Left colon (tissue), 2 donors: ENCODE measurements at regions not wholly inside any gene's neighbourhood (a gene's known extent, or its start where the extent isn't known, plus 50 kb on each side); places are given as distances from the start of the nearest gene placed in this dataset.
"Not testable (repeated sequence)": the region's sequence is repeated elsewhere in the genome, so short reads cannot be mapped to it uniquely, and the experiment has no call there.

Source experiments
- ATAC-seq: fragments of 200-7000 bp; cut with Tn5 transposase; one replicate; pipeline ENCODE4 v1.9.1; 2020; ENCODE audit warnings: mild to moderate bottlenecking, moderate library complexity
- DNase-seq, 2 donors: peaks; one replicate each; pipeline ENCODE4 v3.0.0-alpha.2; 2020
- intact Hi-C, 2 donors: fragments of 100-400 bp; cut with DNase I in 1 of 2; cut with micrococcal nuclease in 1 of 2; formaldehyde crosslinking; loops; one replicate each; pipeline versions ENCODE4 v1.11.2 to v1.14.0; 2022; cut with DNase I, micrococcal nuclease
- donor health status: DM: no; HTN: no; CAD: no.
- donor health status: DM: yes; HTN: yes; CAD: no.

- intact Hi-C loops, DNase-seq, ATAC-seq: not testable (repeated sequence)
Measured at GRCh38 chr10:15921423-15921945, 61.2 kb upstream of the MINDY3 start.

DNA sequence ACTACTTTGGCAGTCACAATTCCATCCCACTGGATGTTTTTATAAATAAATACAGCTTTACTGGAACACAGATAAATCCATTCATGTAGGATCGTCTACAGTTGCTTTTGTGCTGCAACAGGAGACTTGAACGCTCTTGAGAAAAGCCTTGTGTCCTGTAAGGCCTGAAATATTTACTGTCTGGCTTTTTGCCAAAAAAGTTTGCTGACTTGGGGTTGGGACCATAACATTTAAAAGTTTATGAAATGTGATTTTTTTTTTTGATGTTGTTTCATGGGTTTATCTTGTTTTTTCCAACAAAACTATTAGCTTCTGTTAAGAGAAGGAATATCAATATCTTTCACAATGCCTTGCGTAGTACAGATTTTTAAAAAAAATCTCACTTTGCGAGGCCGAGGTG is 71.1 kb upstream of the MINDY3 start:
- intact Hi-C loops = no loop called here
- DNase-seq (no peak), ATAC-seq (no peak)

DNA sequence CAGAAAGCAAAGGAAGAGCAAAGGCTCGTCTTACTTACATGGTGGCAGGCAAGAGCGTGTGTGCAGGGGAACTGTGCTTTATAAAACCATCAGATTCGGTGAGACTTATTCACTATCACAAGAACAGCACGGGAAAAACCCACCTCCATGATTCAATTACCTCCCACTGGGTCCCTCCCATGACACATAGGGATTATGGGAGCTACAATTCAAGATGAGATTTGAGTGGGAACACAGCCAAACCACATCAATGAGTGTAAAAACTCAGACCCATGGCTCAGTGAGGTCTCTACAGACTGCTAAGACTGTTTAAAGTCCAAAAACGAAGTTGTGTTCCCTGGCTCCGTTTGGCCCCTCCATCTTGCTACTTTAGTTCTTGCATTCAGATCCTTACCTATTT is 79.2 kb upstream of the MINDY3 start:
- intact Hi-C loops, ATAC-seq, DNase-seq: not testable (repeated sequence)

- no peak for DNase-seq
- ATAC-seq = no peak
- intact Hi-C loops = no loop called here
Measured at GRCh38 chr10:15943426-15943825, 83.1 kb upstream of the MINDY3 start.

DNA sequence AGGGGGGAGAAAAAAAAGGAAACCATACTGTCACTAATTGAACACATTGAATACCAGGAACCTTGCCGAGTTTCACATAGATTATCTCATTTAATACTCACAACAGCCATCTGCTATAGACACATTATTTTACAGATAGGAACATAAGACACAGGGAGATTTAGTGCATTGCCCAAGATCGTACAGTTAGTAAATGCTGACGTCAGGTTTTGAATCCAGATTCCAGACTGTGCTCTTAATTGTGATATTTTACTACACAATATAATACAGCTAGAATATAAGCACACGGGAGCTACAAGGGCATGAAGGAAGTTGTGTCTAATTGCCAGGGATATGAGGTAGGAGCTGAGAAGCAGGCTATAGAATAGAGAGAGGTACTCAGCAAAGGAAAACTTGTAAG is 93.9 kb upstream of the MINDY3 start:
- ATAC-seq (no peak), DNase-seq (no peak)
- intact Hi-C loops = no loop called here

DNA sequence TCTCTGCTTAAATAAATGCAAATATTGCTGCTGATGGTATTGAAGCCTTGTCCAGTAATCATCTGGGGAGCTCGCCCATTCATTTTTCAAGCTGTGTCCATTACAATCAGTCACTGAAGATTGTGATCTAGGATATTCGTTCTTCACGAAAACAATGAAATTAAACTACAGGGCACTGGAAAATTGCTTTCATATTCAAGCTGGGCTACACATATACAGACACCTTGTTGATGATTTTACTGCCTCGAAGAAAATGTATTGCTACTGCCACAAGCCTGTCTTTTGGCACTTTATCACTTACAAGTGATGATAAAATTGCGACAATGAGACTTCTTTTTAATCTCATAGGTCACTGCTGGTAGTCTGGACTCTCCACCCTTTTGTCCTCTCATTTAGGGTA is 100.0 kb upstream of the MINDY3 start:
- ATAC-seq (no peak), DNase-seq (no peak)
- intact Hi-C loops = no loop called here

- DNase-seq, intact Hi-C loops, ATAC-seq: not testable (repeated sequence)
Measured at GRCh38 chr10:15972736-15973135, 112.4 kb upstream of the MINDY3 start.

GRCh38 chr10:15985690-15986089 is 125.4 kb upstream of the MINDY3 start:
- intact Hi-C loops = no loop called here
- DNase-seq = no peak

GRCh38 chr10:15990535-15991129 is 130.3 kb upstream of the MINDY3 start:
- DNase-seq (no peak), ATAC-seq (no peak)
- intact Hi-C loops = no loop called here

More at GRCh38 chr10:15985690-15986089, 125.4 kb upstream of the MINDY3 start:
- ATAC-seq = no peak

- intact Hi-C loops = no loop called here
- no peak for ATAC-seq
- DNase-seq = no peak
Measured at GRCh38 chr10:15997313-15997712, 137.0 kb upstream of the MINDY3 start.

DNA sequence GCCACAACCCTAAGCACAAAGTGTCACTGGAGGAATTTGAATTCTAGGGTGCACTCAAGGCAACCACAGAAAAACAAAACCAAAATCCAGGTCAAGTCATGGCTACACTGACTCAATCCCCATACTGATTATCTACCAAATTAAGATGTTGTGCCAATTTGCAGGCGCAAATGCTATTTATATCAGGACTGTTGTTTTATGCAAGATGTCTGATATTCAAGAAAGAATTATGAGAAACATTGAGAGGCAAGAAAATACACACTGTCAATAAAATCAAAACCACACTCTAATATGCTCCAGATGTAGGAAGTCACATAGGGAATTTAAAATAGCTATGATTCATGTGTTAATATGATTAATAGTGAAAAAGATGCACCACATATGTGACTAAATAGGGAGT is 141.3 kb upstream of the MINDY3 start:
- no peak for ATAC-seq
- intact Hi-C loops = no loop called here
- DNase-seq = no peak

DNA sequence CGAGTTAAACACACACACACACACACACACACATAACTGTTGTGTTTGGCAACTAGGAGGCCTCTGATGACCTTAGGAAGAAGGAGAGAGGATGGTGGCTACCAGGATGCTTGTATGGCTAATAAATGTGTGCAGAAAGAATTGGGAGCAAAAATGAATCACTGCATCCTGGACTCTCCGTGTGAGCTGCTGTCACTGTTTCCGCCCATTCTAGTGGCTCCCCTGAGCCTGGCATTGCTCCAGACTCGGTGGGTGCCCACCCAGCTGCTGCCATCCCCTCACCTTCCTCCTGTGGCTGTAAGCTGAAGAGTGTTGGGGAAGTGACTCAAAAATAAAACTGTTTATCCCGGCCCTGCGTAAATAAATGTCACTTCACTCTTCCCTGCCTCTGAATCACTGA is 149.5 kb upstream of the MINDY3 start:
- ATAC-seq (no peak), DNase-seq (no peak)
- intact Hi-C loops = no loop called here

DNA sequence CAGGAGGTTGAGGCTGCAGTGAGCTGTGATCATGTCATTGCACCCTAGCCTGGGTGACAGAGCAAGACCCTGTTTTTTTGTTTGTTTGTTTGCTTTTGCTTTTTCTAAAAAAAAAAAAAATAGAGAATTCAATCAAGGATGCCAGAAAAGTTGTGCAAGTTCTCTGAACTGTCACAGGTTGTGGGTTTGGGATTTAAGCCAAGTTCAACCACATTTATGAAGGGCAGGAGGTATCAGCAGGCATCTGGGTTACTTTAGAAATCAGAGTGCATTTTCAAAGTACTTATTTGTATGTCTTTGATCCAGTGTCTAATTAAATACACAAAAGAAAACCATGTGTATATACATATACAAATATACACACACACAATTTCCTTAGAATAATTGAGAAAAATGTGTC is 151.2 kb upstream of the MINDY3 start:
- intact Hi-C loops = no loop called here
- ATAC-seq = no peak
- DNase-seq = no peak

DNA sequence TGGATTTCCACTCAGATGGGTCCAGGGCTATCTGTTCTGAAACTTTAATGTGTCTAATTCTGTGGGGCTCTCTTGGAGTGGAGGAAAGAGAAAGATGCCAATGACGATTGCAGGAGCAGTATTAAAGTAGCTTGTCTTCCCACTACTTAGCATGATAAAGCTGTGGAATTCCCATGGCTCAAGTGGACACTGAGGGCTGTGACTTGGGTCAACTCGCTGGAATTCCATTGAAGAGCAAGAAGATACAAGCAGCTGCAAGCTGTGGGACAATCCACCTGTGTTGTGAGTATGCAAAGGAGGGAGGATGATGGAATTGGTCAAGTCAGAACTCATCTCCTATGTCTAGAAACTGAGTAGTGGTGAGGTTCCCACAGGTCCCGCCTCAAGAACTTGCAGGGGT is 154.2 kb upstream of the MINDY3 start:
- no peak for ATAC-seq
- intact Hi-C loops = no loop called here
- no peak for DNase-seq

DNA sequence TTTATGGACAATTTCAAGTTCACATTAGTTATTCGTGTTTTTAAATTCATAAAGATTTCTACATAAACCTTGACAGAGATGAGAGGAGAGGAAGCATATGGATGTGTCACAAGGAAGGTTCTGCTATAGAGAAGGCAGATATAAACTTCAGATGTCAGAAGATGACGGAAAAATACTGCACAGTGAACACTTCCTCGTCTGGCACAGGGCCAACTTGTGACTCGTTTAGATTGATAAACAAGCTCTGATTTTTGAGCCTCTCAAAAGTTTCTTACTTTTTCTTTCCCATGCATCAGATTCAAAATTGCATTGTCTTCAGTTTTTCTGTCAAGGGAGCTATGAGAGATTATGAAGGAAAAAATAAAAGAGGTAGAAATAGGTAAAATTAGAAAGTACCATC is 156.4 kb upstream of the MINDY3 start:
- intact Hi-C loops = no loop called here
- DNase-seq = no peak
- no peak for ATAC-seq

DNA sequence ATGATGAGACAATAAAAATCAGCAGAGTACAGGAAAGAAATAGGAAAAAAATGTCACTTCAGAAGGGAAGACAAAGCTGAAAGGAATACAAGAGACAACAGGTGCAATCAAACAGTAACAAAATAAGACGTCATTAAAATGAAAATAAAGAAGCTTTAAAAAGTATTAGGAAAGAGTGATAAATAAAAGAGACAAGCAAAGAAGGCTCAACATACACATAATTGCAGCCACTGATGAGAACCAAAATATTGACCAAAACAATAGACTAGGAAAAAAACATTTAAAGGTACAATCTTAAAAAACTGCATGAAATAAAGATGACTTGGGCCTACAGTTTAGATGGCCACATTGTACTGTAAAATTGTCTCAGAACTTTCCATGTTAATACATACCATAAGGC is 160.5 kb upstream of the MINDY3 start:
- intact Hi-C loops = no loop called here
- no peak for ATAC-seq
- DNase-seq = no peak

DNA sequence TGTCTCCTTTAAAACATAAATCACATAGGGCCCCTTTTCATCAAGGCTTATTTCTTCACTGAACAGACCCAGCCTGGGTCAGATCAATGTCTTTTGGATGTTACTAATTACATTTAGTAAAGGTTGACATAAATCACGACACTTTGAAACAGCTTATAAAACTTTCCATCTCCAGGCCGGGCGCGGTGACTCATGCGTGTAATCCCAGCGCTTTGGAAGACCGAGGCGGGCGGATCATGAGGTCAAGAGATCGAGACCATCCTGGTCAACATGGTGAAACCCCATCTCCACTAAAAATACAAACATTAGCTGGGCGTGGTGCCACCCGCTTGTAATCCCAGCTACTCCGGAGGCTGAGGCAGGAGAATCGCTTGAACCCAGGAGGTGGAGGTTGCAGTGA is 166.5 kb upstream of the MINDY3 start:
- DNase-seq, intact Hi-C loops, ATAC-seq: not testable (repeated sequence)

DNA sequence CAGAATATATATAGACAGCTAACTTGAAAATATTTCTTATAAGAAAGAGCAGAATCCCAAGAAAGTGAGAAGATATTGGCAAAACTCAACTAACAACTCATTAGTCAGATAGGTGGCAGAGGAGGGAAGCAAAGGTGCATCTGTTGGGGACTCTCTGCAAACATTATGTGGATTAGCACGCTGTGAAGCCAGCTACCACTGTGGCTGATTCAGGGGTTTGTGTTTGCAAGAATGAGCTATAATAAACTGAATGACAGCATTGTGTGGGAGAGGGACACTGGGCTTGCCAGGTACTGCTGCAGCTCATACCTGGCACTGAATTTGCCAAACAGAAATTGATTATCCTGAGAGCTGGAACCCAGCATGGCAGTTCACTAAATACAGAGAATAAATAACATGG is 170.3 kb upstream of the MINDY3 start:
- DNase-seq (no peak), ATAC-seq (no peak)
- intact Hi-C loops = no loop called here

- ATAC-seq = no peak
Measured at GRCh38 chr10:16049050-16049449, 188.7 kb upstream of the MINDY3 start.

DNA sequence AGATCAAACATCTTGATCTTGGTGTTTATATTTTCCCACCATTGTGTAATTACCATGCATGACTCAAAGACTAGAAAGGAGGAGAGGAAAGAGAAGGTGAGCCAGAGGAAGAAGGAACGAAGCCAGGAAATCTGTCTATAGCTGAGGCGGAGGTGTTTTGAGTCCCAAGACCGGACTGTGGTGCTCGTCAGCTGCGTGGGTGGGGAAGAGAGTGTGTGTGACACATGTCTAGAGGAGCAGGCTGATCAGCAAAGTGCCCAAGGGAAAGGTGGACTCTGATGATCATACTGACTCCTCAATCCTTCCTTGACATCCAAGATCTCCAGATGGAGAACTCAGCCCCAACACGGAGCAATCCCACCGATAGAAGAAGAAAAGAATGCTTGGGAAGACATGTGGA is 189.5 kb upstream of the MINDY3 start:
- ATAC-seq (no peak), DNase-seq (no peak)
- intact Hi-C loops = no loop called here

More at GRCh38 chr10:16049050-16049449, 188.7 kb upstream of the MINDY3 start:
- intact Hi-C loops = no loop called here
- no peak for DNase-seq

DNA sequence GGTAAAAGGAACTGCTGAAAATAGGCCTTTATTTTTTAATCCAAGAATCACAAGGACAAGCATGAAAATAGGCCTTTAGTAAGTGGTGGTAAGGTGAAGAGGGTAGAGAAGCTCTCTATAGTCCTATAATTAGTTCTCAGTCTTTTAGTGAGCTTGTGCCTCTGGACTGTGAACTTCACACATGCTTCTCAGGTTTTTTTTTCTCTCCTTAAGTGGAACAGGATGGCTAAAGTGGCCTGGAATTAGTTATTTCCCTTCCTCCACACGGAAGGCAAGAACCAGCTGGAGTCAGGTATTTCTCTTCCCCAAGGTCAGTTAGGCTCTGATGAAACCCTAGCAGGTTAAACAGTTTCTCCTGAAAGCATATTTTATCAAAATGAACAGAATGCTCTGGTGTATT is 203.0 kb upstream of the MINDY3 start:
- intact Hi-C loops = no loop called here
- ATAC-seq = no peak
- DNase-seq = no peak
